Stimulated activated naive CD8-positive, alpha-beta T cell treated with anti-CD3 and anti-CD28 coated beads, Interleukin-15, Interleukin-2, amounts not matched to agents 100 ng/mL and 50 ng/mL, for 24 hours (primary cell): ENCODE measurements at regions not wholly inside any gene's neighbourhood (a gene's known extent, or its start where the extent isn't known, plus 50 kb on each side); places are given as distances from the start of the nearest gene placed in this dataset.

ENCODE experiments used
- H3K27ac Mint-ChIP-seq: one replicate; pipeline ENCODE4 v1.8.0; 2021; ENCODE audit warnings: mild to moderate bottlenecking, mixed read lengths
- H3K27me3 Mint-ChIP-seq: one replicate; pipeline ENCODE4 v1.8.0; 2021; ENCODE audit warnings: mixed read lengths
- H3K36me3 Mint-ChIP-seq: one replicate; pipeline ENCODE4 v1.8.0; 2021; ENCODE audit warnings: low read depth, mixed read lengths
- H3K4me1 Mint-ChIP-seq: one replicate; pipeline ENCODE4 v1.8.0; 2021; ENCODE audit warnings: low read depth, mixed read lengths
- H3K4me3 Mint-ChIP-seq: one replicate; pipeline ENCODE4 v1.8.0; 2021; ENCODE audit warnings: mild to moderate bottlenecking, mixed read lengths
- H3K9me3 Mint-ChIP-seq: one replicate; pipeline ENCODE4 v1.8.0; 2021; ENCODE audit warnings: mixed read lengths

DNA sequence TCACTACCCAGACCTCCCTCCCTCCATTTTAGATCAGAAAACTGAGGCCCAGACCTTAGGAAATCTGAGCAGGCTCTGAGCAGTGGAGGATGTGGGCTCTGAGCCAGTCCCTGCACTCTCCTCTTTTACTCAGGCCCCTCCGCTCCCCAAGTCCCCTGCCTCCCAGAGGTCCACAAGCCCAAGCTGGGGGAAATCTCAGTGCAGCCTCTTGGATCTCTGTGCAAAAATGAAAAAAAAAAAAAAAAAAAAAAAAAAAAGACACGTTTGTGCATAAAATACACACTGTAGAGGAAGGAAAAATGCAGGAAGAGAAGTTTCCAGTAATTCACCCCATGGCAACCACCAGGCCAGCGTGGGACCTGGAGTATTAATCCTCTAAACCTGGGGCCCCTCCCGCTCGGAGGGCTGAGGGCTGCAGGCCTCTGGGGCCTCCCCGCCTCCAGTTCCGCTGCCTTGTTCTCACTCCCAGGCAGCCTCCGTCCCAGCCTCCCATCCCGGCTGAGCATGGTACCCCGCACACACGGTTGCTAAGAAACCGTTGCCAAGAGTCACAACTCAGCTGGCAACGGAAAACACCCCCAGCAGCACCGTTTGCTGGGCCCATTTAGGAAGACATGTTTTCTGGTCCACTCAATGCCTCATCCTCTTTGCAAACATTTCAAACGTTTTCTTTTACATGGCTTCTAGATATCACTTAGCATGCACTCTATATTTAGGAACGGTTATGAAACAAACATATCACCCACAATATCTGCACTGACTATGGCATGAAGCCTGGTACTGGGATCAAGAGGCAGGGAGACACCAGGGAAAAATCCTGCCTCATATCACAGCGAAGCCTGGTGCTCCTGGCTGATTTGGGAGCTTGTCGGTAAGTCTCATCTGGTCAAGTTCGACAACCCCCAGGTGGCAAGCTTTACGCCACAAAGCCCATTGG is 227.5 kb downstream of the CTTN start:
- no peaks in the 10 kb centered on the region for H3K9me3 Mint-ChIP-seq
- H3K27ac Mint-ChIP-seq = no peak overlapping the region
- no peaks in the 10 kb centered on the region for H3K36me3 Mint-ChIP-seq
- peaks cover 4% of the 10 kb centered on the region for H3K27me3 Mint-ChIP-seq
- H3K4me1 Mint-ChIP-seq = no peaks in the 10 kb centered on the region
- no peak overlapping the region for H3K4me3 Mint-ChIP-seq

DNA sequence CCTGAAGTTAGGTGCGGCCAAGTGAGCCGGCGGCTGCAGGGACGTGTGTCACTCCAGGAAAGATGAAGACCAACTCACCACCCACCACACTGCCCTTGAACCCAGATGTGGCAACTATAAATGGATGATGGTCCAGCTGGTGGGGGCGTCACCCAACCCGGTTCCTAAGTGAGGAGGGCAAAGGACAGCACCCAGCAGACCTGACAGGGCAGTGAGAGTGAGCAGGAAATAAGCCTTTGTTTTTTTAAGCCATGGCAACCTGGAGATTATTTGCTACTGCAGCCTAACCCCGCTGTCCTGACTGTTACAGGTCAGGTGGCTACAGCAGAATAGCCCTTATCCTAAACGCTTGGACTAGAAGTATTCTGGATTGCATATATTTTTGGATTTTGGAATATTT is 228.9 kb downstream of the CTTN start:
- Mint-ChIP-seq H3K36me3 (no peaks in the 10 kb centered on the region), H3K4me3 (no peak overlapping the region), H3K9me3 (no peaks in the 10 kb centered on the region), H3K27ac (no peak overlapping the region), H3K4me1 (no peaks in the 10 kb centered on the region), H3K27me3 (peaks cover 4% of the 10 kb centered on the region)

- Mint-ChIP-seq H3K27me3 (peaks cover 4% of the 10 kb centered on the region), H3K4me3 (no peak overlapping the region), H3K27ac (no peak overlapping the region), H3K4me1 (no peaks in the 10 kb centered on the region), H3K9me3 (no peaks in the 10 kb centered on the region), H3K36me3 (no peaks in the 10 kb centered on the region)
These were observed 230.0 kb downstream of the CTTN start for GRCh38 chr11:70628176-70628854.

- no peaks in the 10 kb centered on the region for H3K4me1 Mint-ChIP-seq
- H3K4me3 Mint-ChIP-seq = no peak overlapping the region
- no peaks in the 10 kb centered on the region for H3K9me3 Mint-ChIP-seq
- peaks cover 4% of the 10 kb centered on the region for H3K27me3 Mint-ChIP-seq
- no peak overlapping the region for H3K27ac Mint-ChIP-seq
- no peaks in the 10 kb centered on the region for H3K36me3 Mint-ChIP-seq
These were observed 230.8 kb downstream of the CTTN start for GRCh38 chr11:70628855-70629844.

GRCh38 chr11:70630068-70630467 is 231.7 kb downstream of the CTTN start:
- Mint-ChIP-seq H3K4me1 (no peaks in the 10 kb centered on the region), H3K9me3 (no peaks in the 10 kb centered on the region), H3K27me3 (peaks cover 4% of the 10 kb centered on the region), H3K27ac (no peak overlapping the region), H3K4me3 (no peak overlapping the region), H3K36me3 (no peaks in the 10 kb centered on the region)

GRCh38 chr11:70630816-70631623 is 232.7 kb downstream of the CTTN start:
- Mint-ChIP-seq H3K4me3 (no peak overlapping the region), H3K36me3 (no peaks in the 10 kb centered on the region), H3K4me1 (no peaks in the 10 kb centered on the region), H3K9me3 (no peaks in the 10 kb centered on the region), H3K27me3 (peaks cover 4% of the 10 kb centered on the region), H3K27ac (no peak overlapping the region)

GRCh38 chr11:70631624-70632047 is 233.3 kb downstream of the CTTN start:
- Mint-ChIP-seq H3K27me3 (peaks cover 4% of the 10 kb centered on the region), H3K4me3 (no peak overlapping the region), H3K36me3 (no peaks in the 10 kb centered on the region), H3K9me3 (no peaks in the 10 kb centered on the region), H3K27ac (no peak overlapping the region), H3K4me1 (no peaks in the 10 kb centered on the region)

DNA sequence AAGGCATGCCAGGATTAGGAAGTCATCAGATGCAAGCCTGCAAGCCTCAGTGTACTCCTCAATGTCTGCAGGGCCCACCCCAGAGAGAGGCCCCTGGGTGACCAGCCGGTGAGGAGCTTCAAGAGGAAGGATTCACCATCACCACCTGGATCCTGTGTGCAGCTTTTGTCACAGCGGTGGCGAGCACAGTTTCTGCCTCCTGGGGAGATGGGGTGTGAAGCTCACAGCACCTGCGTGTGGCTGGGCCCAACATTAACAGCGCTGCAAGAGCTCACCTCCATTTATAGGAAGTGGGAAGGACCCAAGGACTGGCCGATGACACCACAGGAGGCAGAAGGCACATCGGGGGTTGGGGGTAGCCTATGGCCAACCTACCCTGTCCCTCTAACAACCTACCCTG is 235.3 kb downstream of the CTTN start:
- no peak overlapping the region for H3K27ac Mint-ChIP-seq
- no peaks in the 10 kb centered on the region for H3K4me1 Mint-ChIP-seq
- H3K36me3 Mint-ChIP-seq = no peaks in the 10 kb centered on the region
- H3K27me3 Mint-ChIP-seq = peaks cover 3% of the 10 kb centered on the region
- H3K4me3 Mint-ChIP-seq = no peak overlapping the region
- no peaks in the 10 kb centered on the region for H3K9me3 Mint-ChIP-seq

- no peak overlapping the region for H3K4me3 Mint-ChIP-seq
- no peak overlapping the region for H3K27ac Mint-ChIP-seq
- H3K27me3 Mint-ChIP-seq = peaks cover 2% of the 10 kb centered on the region
- no peaks in the 10 kb centered on the region for H3K9me3 Mint-ChIP-seq
- no peaks in the 10 kb centered on the region for H3K4me1 Mint-ChIP-seq
- no peaks in the 10 kb centered on the region for H3K36me3 Mint-ChIP-seq
These were observed 238.3 kb downstream of the CTTN start for GRCh38 chr11:70636659-70637058.

GRCh38 chr11:70637186-70637800 is 239.0 kb downstream of the CTTN start:
- peaks cover 2% of the 10 kb centered on the region for H3K27me3 Mint-ChIP-seq
- no peaks in the 10 kb centered on the region for H3K36me3 Mint-ChIP-seq
- no peaks in the 10 kb centered on the region for H3K4me1 Mint-ChIP-seq
- H3K9me3 Mint-ChIP-seq = no peaks in the 10 kb centered on the region
- no peak overlapping the region for H3K4me3 Mint-ChIP-seq
- H3K27ac Mint-ChIP-seq = no peak overlapping the region

- H3K4me3 Mint-ChIP-seq = no peak overlapping the region
- H3K4me1 Mint-ChIP-seq = no peaks in the 10 kb centered on the region
- peaks cover 2% of the 10 kb centered on the region for H3K27me3 Mint-ChIP-seq
- no peak overlapping the region for H3K27ac Mint-ChIP-seq
- H3K36me3 Mint-ChIP-seq = no peaks in the 10 kb centered on the region
- no peaks in the 10 kb centered on the region for H3K9me3 Mint-ChIP-seq
These were observed 239.7 kb downstream of the CTTN start for GRCh38 chr11:70637949-70638583.

GRCh38 chr11:70640408-70640807 is 242.1 kb downstream of the CTTN start:
- Mint-ChIP-seq H3K4me1 (no peaks in the 10 kb centered on the region), H3K4me3 (no peak overlapping the region), H3K9me3 (no peaks in the 10 kb centered on the region), H3K36me3 (no peaks in the 10 kb centered on the region), H3K27ac (no peak overlapping the region), H3K27me3 (peaks cover 7% of the 10 kb centered on the region)

DNA sequence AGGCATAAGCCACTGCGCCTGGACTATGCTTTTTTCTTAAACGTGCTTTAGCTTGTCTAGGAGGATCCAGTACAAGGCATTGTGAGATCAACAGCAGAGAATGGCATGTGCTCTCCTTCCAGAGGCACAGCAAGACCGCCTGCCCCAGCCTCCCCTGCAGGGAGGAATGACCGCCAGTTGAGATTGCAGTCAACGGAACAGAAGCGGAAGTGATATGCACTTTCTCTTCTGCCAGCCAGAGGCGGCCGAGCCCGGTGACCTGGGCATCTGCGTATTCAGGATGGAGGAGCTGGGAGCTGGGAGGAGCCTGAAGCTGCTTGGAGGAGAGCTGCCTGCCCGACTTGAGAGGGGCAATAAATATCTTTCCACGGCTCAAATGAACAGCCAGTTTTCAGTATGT is 243.0 kb downstream of the CTTN start:
- Mint-ChIP-seq H3K27me3 (peaks cover 7% of the 10 kb centered on the region), H3K4me3 (no peak overlapping the region)

More for the DNA sequence above, 243.0 kb downstream of the CTTN start:
- H3K9me3 Mint-ChIP-seq = no peaks in the 10 kb centered on the region
- no peaks in the 10 kb centered on the region for H3K36me3 Mint-ChIP-seq
- no peak overlapping the region for H3K27ac Mint-ChIP-seq
- H3K4me1 Mint-ChIP-seq = no peaks in the 10 kb centered on the region
